SK-N-MC (cell line): ENCODE measurements at regions not wholly inside any gene's neighbourhood (a gene's known extent, or its start where the extent isn't known, plus 50 kb on each side); places are given as distances from the start of the nearest gene placed in this dataset.
"Not testable (repeated sequence)": the region's sequence is repeated elsewhere in the genome, so short reads cannot be mapped to it uniquely, and the experiment has no call there.

Experiments
- DNase-seq: peaks from one replicate; pipeline ENCODE4 v3.0.0-alpha.2; 2011; ENCODE audit warnings: low read depth, low spot score
- H3K27ac ChIP-seq: fragments of 200-600 bp; sonication (generic); 2 replicates; pipeline ENCODE4 v1.5.1; 2016; ENCODE audit warnings: mixed run types
- H3K36me3 ChIP-seq: fragments of 200-600 bp; sonication (generic); 2 replicates; pipeline ENCODE4 v1.6.1; 2017; ENCODE audit warnings: antibody characterized with exemption, low read length, mixed read lengths; ENCODE audit not compliant: insufficient read depth
- H3K4me3 ChIP-seq: fragments of 200-600 bp; sonication (generic); 2 replicates; pipeline ENCODE4 v1.5.1; 2016
- H3K9ac ChIP-seq: fragments of 200-600 bp; sonication (generic); 2 replicates; pipeline ENCODE4 v1.8.0; 2017; ENCODE audit warnings: mixed run types, mixed read lengths; ENCODE audit not compliant: insufficient read length
- H3K9me3 ChIP-seq: fragments of 200-600 bp; sonication (generic); 2 replicates; pipeline ENCODE4 v1.6.1; 2017; ENCODE audit warnings: low read depth, mild to moderate bottlenecking, antibody characterized with exemption, low read length, moderate library complexity, mixed read lengths
- EZH2 ChIP-seq: fragments of 200-600 bp; sonication (generic); IDR thresholded peaks from one replicate; pipeline ENCODE4 v1.6.1; 2017; ENCODE audit warnings: antibody characterized with exemption
- FOXP2 ChIP-seq: optimal IDR thresholded peaks from 2 replicates; pipeline ENCODE3; 2011; ENCODE audit warnings: mild to moderate bottlenecking, moderate library complexity; ENCODE audit not compliant: insufficient read depth; ENCODE audit errors: extremely low read length, control extremely low read depth
- POLR2AphosphoS5 ChIP-seq: IDR thresholded peaks from 2 replicates; pipeline ENCODE4 v1.6.1; 2012; ENCODE audit warnings: mild to moderate bottlenecking, low read depth, low read length, borderline replicate concordance

GRCh38 chr12:127121494-127122084 lies 1145.4 kb upstream of the TMEM132C start:
- Histone ChIP-seq H3K27ac (no peak overlapping the region), H3K4me3 (no peak overlapping the region), H3K9me3 (no peaks in the 10 kb centered on the region), H3K36me3 (no peaks in the 10 kb centered on the region), H3K9ac (no peak overlapping the region)
- no peak for DNase-seq
- TF ChIP-seq POLR2AphosphoS5 (no peak), FOXP2 (no peak)

GRCh38 chr12:127125607-127126259 lies 1141.2 kb upstream of the TMEM132C start:
- Histone ChIP-seq H3K9ac (no peak overlapping the region), H3K9me3 (no peaks in the 10 kb centered on the region), H3K27ac (no peak overlapping the region), H3K36me3 (no peaks in the 10 kb centered on the region), H3K4me3 (no peak overlapping the region)
- no peak for TF ChIP-seq POLR2AphosphoS5
- no peak for TF ChIP-seq EZH2
- TF ChIP-seq FOXP2, result no peak
- DNase-seq, result no peak

GRCh38 chr12:127126260-127126628 lies 1140.7 kb upstream of the TMEM132C start:
- DNase-seq, result no peak
- Histone ChIP-seq H3K4me3 (no peak overlapping the region), H3K36me3 (no peaks in the 10 kb centered on the region), H3K27ac (no peak overlapping the region), H3K9me3 (no peaks in the 10 kb centered on the region), H3K9ac (no peak overlapping the region)
- TF ChIP-seq FOXP2 (no peak), EZH2 (no peak), POLR2AphosphoS5 (no peak)

GRCh38 chr12:127127897-127128296 lies 1139.1 kb upstream of the TMEM132C start:
- H3K36me3 ChIP-seq, result no peaks in the 10 kb centered on the region
- TF ChIP-seq FOXP2 (no peak), POLR2AphosphoS5 (no peak), EZH2 (no peak)
- no peak overlapping the region for H3K4me3 ChIP-seq
- no peak for DNase-seq
- no peaks in the 10 kb centered on the region for H3K9me3 ChIP-seq
- no peak overlapping the region for H3K9ac ChIP-seq
- no peak overlapping the region for H3K27ac ChIP-seq

- H3K27ac ChIP-seq, result no peak overlapping the region
- no peaks in the 10 kb centered on the region for H3K9me3 ChIP-seq
- H3K9ac ChIP-seq, result no peak overlapping the region
- TF ChIP-seq EZH2 (no peak), POLR2AphosphoS5 (no peak), FOXP2 (no peak)
- no peak for DNase-seq
- H3K4me3 ChIP-seq, result no peak overlapping the region
- H3K36me3 ChIP-seq, result no peaks in the 10 kb centered on the region
These were observed 1136.4 kb upstream of the TMEM132C start for GRCh38 chr12:127130506-127131124.

GRCh38 chr12:127133675-127134335 lies 1133.2 kb upstream of the TMEM132C start:
- Histone ChIP-seq H3K27ac (no peak overlapping the region), H3K36me3 (no peaks in the 10 kb centered on the region), H3K9ac (no peak overlapping the region), H3K9me3 (no peaks in the 10 kb centered on the region), H3K4me3 (no peak overlapping the region)
- no peak for DNase-seq
- TF ChIP-seq EZH2 (no peak), FOXP2 (no peak), POLR2AphosphoS5 (no peak)

GRCh38 chr12:127140864-127141484 lies 1126.0 kb upstream of the TMEM132C start:
- H3K9ac ChIP-seq, H3K4me3 ChIP-seq, DNase-seq, H3K36me3 ChIP-seq, H3K27ac ChIP-seq, H3K9me3 ChIP-seq: not testable (repeated sequence)

- Histone ChIP-seq H3K36me3 (no peaks in the 10 kb centered on the region), H3K9ac (no peak overlapping the region), H3K9me3 (no peaks in the 10 kb centered on the region), H3K4me3 (no peak overlapping the region), H3K27ac (no peak overlapping the region)
- TF ChIP-seq POLR2AphosphoS5, result no peak
- TF ChIP-seq EZH2, result no peak
- TF ChIP-seq FOXP2, result no peak
- DNase-seq, result no peak
These were observed 1124.0 kb upstream of the TMEM132C start for GRCh38 chr12:127143020-127143419.
